MM.1S (cell line): ENCODE measurements at regions not wholly inside any gene's neighbourhood (a gene's known extent, or its start where the extent isn't known, plus 50 kb on each side); places are given as distances from the start of the nearest gene placed in this dataset.

Source experiments
- CTCF ChIP-seq: fragments of 300-600 bp; sonication (generic); IDR thresholded peaks from 2 replicates; pipeline ENCODE4 v1.5.1; 2016; ENCODE audit warnings: antibody characterized with exemption, low read length, mixed read lengths
- EZH2 ChIP-seq: fragments of 300-600 bp; sonication (generic); optimal IDR thresholded peaks from 2 replicates; pipeline ENCODE3; 2017; ENCODE audit warnings: low read depth, mild to moderate bottlenecking, antibody characterized with exemption, low read length, mixed read lengths

GRCh38 chr11:112719736-112720525, 241.3 kb upstream of the NCAM1 start:
- TF ChIP-seq CTCF (no peak), EZH2 (no peak)
